Neural crest cell (in vitro differentiated cells): ENCODE measurements at regions not wholly inside any gene's neighbourhood (a gene's known extent, or its start where the extent isn't known, plus 50 kb on each side); places are given as distances from the start of the nearest gene placed in this dataset.
"Not testable (repeated sequence)": the region's sequence is repeated elsewhere in the genome, so short reads cannot be mapped to it uniquely, and the experiment has no call there.

Experiments used
- DNase-seq: peaks from one replicate; pipeline ENCODE4 v3.0.0; 2021; ENCODE audit warnings: low read depth, mixed read lengths, low spot score
- H3K27ac Mint-ChIP-seq: one replicate; pipeline ENCODE4 v1.8.0; 2021; ENCODE audit warnings: mild to moderate bottlenecking, mixed read lengths; ENCODE audit not compliant: unreplicated experiment
- H3K27me3 Mint-ChIP-seq: 2 replicates; pipeline ENCODE4 v1.8.0; 2021; ENCODE audit warnings: low read depth, mild to moderate bottlenecking, mixed read lengths
- H3K36me3 Mint-ChIP-seq: 2 replicates; pipeline ENCODE4 v1.8.0; 2021; ENCODE audit warnings: low read depth, mild to moderate bottlenecking, mixed read lengths
- H3K4me1 Mint-ChIP-seq: 2 replicates; pipeline ENCODE4 v1.8.0; 2021; ENCODE audit warnings: mixed read lengths
- H3K4me3 Mint-ChIP-seq: one replicate; pipeline ENCODE4 v1.8.0; 2021; ENCODE audit warnings: mild to moderate bottlenecking, mixed read lengths
- H3K9me3 Mint-ChIP-seq: 2 replicates; pipeline ENCODE4 v1.8.0; 2021; ENCODE audit warnings: mixed read lengths
- CTCF ChIP-seq: fragments of 200-600 bp; sonication (generic); conservative IDR thresholded peaks from 2 replicates; pipeline ENCODE4 v1.5.0; 2021; ENCODE audit warnings: antibody characterized with exemption, mild to moderate bottlenecking

- DNase-seq: no peak
- TF ChIP-seq CTCF: no peak
- H3K4me3 Mint-ChIP-seq: no peak overlapping the region
- H3K27me3 Mint-ChIP-seq: no peaks in the 10 kb centered on the region
- peaks cover 1% of the 10 kb centered on the region for H3K36me3 Mint-ChIP-seq
- no peak overlapping the region for H3K27ac Mint-ChIP-seq
- peaks cover 19% of the 10 kb centered on the region for H3K4me1 Mint-ChIP-seq
- peaks cover 3% of the 10 kb centered on the region for H3K9me3 Mint-ChIP-seq
Measured at GRCh38 chr5:104573949-104574709, 1011.5 kb upstream of the NUDT12 start.

GRCh38 chr5:104569621-104570020, 1007.0 kb upstream of the NUDT12 start:
- Mint-ChIP-seq H3K9me3 (peaks cover 10% of the 10 kb centered on the region), H3K4me1 (peaks cover 22% of the 10 kb centered on the region), H3K4me3 (no peak overlapping the region), H3K27ac (no peak overlapping the region), H3K36me3 (peaks cover 5% of the 10 kb centered on the region), H3K27me3 (no peaks in the 10 kb centered on the region)
- no peak for DNase-seq
- no peak for TF ChIP-seq CTCF

- TF ChIP-seq CTCF: no peak
- no peak overlapping the region for H3K4me3 Mint-ChIP-seq
- H3K4me1 Mint-ChIP-seq: peaks cover 4% of the 10 kb centered on the region
Measured at GRCh38 chr5:104564530-104564929, 1001.9 kb upstream of the NUDT12 start.

GRCh38 chr5:104556957-104557356, 994.4 kb upstream of the NUDT12 start:
- H3K36me3 Mint-ChIP-seq: peaks cover 8% of the 10 kb centered on the region
- peaks cover 11% of the 10 kb centered on the region for H3K9me3 Mint-ChIP-seq
- H3K27me3 Mint-ChIP-seq: no peaks in the 10 kb centered on the region
- H3K4me1 Mint-ChIP-seq: peaks cover 10% of the 10 kb centered on the region
- no peak overlapping the region for H3K4me3 Mint-ChIP-seq
- no peak for TF ChIP-seq CTCF
- DNase-seq: no peak
- no peak overlapping the region for H3K27ac Mint-ChIP-seq

More at GRCh38 chr5:104564530-104564929, 1001.9 kb upstream of the NUDT12 start:
- Mint-ChIP-seq H3K36me3 (peaks cover 5% of the 10 kb centered on the region), H3K27ac (no peak overlapping the region), H3K27me3 (no peaks in the 10 kb centered on the region), H3K9me3 (peaks cover 14% of the 10 kb centered on the region)
- DNase-seq: no peak

GRCh38 chr5:104551628-104552027, 989.0 kb upstream of the NUDT12 start:
- peaks cover 20% of the 10 kb centered on the region for H3K4me1 Mint-ChIP-seq

GRCh38 chr5:104546871-104547270, 984.3 kb upstream of the NUDT12 start:
- peaks cover 12% of the 10 kb centered on the region for H3K9me3 Mint-ChIP-seq
- H3K4me3 Mint-ChIP-seq, H3K27me3 Mint-ChIP-seq, H3K27ac Mint-ChIP-seq, H3K36me3 Mint-ChIP-seq, DNase-seq: not testable (repeated sequence)
- H3K4me1 Mint-ChIP-seq: peaks cover 11% of the 10 kb centered on the region

More at GRCh38 chr5:104551628-104552027, 989.0 kb upstream of the NUDT12 start:
- no peak for TF ChIP-seq CTCF
- Mint-ChIP-seq H3K36me3 (peaks cover 5% of the 10 kb centered on the region), H3K4me3 (no peak overlapping the region), H3K27me3 (no peaks in the 10 kb centered on the region), H3K27ac (no peak overlapping the region), H3K9me3 (peaks cover 11% of the 10 kb centered on the region)
- no peak for DNase-seq
